Germinal center (tissue), 1 donor: ENCODE measurements at regions not wholly inside any gene's neighbourhood (a gene's known extent, or its start where the extent isn't known, plus 50 kb on each side); places are given as distances from the start of the nearest gene placed in this dataset.
"Not testable (repeated sequence)": the region's sequence is repeated elsewhere in the genome, so short reads cannot be mapped to it uniquely, and the experiment has no call there.

ENCODE experiments used
- DNase-seq: peaks from one replicate; pipeline ENCODE4 v3.0.0; 2012; ENCODE audit warnings: mixed read lengths, low spot score

DNA sequence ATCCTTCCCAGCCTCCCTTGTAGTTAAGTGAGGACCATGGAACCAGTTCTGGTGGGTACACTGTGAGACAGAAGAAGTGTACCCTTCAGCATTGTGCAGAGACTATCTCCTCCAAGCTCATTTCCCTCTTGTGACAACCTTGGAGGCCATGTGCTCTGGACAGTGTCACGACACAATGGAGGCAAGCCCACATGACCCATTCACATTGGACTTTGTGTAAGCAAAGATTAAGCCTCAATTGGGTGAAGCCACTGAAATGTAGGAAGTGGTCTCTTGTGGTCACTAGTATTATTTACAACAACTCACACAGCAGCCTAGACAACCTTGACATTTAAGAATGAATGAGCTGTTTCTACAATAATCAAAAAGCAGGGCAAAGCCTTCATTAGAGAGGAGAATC, 124.2 kb downstream of the INHBA start:
- DNase-seq, result no peak

DNA sequence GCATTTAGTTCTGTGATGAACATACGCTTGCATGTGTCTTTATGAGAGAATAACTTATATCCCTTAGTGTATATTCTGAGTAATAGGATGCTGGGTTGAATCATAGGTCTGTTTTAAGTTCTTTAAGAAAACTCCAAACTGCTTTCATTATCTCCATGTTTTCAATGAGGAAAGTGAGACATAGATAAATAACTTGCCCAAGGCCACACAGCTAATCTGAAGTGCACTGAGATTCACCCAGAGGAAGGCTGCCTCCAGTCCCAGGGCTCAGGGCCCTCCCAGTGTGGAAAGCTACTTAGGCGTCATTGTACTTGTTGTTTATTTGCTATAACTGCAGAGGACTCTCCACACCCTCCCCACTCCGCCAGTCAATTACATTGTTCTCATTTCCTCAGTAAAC, 126.7 kb downstream of the INHBA start:
- DNase-seq, result no peak

DNA sequence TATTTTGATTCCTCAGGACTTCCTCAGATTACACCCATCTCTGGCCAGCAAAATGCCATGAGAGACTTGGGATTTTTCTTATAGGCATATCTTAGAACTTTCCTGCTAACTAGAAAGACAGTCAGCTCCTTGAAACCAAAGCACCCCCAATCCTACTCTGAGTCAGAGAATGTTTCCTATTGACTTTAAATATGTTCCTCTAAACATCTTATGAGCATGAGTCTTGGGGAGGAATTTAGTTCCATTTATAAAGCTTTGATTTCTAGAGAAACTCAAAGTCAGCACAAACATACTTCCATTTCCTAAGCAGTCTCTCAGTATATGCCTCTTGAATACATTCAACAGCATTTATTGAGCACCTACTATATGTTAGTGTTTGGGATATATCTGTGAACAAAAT, 128.5 kb downstream of the INHBA start:
- no peak for DNase-seq

DNA sequence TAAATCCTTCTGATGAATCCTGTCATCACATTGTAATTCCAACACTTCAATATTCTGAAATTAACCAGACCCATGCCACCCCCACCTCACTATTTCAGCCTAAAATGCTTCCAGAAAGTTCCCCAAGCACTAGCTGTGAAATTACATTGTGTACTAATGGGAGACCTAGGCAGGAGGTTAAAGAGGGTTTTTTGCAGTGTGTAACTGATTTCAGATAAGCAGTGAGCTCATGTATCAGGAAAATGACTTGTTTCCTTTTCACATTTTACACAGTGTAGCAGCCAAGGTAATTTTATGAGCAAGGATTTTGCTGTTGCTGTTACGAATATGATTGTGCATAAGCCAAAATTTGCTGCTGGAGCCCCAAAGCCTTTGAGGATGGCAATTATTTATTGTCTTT, 129.0 kb downstream of the INHBA start:
- no peak for DNase-seq

DNA sequence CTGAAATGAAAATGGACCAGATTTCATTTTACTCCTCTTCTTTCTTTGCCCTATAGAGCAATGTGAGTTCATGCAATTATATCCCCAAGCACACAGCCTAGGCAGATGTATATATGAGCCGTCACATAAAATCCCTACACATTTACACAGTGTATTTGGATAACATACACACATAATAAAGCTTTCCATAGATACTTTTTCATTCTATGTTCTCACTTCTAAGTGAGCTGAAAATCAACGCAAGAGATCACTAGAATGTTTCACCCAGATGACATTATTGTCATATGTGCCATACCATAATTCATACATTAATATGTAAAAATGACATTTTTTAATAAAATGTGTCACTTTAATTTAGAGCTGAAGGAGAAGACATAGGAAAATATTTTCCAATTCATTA, 129.4 kb downstream of the INHBA start:
- DNase-seq, result no peak

DNA sequence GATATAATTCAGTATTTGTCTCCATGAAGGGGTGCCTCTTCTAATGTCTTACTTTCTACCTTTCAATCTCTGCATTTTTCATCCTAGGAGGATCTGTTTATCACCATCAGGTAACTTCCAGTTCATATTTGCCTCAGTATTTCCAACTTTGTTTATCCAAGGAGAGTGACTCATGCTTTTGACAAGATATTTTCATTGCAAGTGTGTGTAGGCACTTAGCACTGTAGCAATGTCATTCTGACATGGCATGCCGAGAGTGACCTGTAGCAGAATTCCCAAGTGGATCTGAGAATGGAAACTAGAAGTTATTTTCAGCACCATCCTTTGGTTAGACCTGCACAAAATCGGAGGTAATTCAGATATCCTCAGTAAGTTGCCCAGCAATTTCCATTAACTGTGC, 129.9 kb downstream of the INHBA start:
- no peak for DNase-seq

DNA sequence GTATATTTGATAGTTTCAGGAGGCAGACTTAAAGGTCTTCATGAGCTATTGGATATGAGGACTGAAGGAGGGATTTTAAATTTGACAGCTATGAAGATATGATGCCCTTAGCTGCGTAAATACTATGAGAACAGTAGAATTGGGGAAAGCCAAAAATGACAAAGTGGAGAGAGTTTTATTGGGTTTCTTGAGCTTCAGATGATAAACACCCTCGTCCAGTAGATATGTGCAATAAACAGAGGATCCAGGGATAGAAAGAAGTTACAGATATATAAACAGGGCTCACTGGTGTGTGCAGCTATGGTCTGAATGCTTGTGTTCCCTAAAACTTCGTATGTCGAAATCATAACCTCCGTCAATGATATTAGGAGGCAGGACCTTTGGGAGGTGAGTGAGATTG, 131.3 kb downstream of the INHBA start:
- no peak for DNase-seq

DNA sequence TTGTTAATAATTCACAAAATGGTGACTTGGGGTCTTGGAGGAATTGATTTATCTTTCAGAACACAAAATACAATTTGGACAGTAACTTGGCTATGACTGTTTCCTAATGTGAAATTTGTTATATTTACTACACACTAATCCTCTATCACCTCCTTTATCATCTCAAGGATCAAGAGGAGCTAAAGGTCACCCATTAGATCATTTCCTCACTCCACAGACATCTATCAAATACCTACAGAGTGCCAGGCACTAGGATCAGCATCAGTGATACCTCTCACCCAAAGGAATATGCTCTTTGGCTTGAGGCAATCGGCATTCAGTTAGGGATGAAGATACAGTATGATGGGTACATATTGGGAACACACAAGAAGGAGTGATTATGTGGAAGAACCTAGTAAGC, 132.1 kb downstream of the INHBA start:
- no peak for DNase-seq

DNA sequence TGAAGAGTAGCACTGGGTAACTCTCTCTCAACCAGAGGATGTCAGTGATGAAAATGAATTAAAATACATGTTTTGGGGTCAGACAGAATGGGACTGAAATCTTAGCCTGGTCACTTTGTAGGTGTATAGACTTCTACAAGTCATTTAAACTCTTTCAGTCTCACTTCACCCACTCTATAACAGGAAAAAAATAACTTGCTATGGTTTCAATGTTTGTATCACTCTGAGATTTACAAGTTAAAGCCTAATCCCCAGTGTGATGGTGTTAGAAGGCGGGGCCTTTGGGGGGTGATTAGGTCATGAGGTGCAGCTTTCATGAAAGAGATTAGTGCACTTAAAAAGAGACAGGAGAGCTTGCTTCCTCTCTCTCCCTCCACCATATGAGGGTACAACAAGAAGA, 134.8 kb downstream of the INHBA start:
- no peak for DNase-seq

DNA sequence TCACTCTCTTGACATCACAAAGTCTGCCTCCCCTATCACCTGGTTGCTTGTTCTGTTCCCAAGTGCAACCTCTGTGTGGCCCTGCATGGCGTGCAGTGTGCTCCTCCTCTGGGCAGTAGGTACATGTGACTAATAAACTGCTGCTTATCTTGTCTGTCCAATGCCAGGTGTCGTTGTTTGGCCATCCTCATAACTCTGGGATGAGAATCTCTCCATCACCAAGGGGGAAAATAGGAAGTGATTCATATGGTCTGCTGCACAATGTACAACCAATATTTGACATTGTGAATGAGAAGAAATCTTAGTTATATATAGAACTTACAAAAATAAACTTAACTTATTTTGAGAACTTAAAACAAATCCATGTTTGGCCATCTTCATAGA, 135.2 kb downstream of the INHBA start:
- DNase-seq, result no peak

DNA sequence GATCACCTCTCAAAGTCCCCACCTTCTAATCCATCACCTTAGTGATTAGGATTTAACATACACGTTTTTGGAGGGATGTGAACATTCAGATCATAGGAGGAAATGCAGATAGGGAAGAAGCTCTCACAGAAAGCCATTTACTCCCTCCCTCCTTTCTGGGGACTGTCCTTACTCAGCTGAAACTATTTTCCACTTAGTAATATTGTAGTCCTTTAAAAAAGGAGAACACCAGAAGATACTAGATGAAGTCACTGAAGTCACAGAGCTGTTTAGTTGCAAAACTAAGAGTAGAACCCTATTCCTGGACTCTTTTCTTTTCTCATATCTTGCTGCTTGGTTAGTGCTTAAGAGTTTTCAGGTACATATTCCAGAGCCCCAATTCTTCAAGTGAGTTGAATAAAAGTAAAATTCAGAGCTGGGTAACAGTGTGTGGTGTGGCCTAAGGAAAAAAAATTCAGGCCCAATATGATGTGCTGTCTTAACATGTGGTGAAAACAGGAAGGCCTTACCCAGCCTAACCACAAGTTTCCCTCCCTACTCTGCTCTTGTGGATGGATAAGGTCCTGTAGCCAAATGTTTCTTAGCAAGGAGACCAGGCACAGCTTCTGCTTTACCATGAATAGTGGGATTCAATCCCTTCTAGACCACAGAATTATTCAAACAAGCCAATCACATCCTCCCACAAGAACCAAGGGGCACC, 135.7 kb downstream of the INHBA start:
- DNase-seq, result no peak

DNA sequence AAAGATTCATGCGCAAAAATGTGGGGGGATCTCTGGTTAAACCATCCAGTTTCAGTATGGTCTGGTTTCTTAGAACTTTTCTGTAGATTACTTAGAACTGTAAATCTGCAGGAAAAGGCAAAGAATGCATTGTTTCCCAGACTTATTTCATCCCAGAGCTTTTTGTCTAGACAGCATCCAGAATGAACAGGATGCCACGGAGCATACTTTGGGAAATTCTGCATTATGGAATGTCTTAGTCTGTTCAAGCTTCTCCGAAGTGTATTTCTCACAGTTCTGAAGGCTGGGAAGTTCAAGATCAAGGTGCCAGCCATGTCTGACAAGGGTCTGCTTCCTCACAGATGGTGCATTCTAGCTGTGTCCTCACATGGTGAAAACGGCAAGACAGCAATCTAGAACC, 136.3 kb downstream of the INHBA start:
- DNase-seq, result no peak

DNA sequence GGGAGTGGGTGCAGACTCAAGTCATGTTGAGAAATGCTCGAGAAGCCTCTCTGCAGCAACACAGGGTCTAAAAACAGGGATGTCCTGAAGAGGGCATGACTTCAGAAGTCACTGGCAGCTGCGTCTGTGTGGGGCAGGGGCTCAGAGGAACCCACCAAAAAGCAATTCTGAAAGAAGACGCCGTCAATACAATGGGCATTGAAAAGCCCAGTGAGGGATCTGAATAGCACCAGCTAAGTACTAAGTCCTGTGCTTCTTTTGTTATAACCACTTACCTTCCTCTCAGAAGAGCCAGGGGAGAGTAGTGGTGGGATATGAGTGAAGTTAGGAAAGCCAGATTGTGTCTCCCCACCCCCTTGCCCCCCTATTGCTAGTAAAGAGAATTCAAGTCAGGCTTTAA, 137.2 kb downstream of the INHBA start:
- no peak for DNase-seq

DNA sequence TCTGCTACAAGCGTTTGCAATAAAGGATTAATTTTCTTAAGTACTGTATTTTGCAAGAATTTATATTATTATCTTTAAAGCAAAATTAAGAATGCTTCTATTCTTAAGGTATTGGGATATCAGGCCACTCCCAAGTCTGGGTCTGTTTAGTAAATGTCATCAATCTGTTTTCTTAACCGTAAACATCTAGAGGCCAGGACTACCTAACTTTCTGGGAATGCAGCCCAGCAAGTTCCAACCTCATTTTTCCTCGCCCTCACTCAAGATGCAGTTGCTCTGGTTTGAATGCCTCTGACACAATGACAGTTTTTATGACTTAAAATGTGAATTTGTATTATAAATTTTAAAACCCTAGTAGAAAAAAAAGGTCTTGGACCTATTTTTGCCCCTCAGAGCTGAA, 143.5 kb downstream of the INHBA start:
- no peak for DNase-seq

DNA sequence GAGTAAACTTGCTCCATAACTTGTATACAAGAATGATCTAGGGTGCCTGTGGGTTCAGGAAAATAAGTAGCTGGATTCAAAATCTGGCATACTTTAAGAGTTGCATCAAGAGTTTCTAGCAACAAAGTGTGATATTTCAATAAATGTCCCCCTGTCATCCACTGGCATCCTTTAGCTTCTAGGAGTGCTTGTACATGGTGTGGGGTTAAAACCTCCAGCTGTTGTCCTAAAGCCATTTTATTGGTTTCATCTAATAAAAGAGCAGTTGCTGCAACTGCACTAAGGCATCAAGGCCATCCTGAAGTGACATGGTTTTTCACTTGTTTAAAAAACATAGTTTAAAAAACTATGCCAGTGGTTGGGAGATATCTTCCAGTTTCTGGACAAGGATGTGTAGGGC, 148.4 kb downstream of the INHBA start:
- DNase-seq, result no peak

DNA sequence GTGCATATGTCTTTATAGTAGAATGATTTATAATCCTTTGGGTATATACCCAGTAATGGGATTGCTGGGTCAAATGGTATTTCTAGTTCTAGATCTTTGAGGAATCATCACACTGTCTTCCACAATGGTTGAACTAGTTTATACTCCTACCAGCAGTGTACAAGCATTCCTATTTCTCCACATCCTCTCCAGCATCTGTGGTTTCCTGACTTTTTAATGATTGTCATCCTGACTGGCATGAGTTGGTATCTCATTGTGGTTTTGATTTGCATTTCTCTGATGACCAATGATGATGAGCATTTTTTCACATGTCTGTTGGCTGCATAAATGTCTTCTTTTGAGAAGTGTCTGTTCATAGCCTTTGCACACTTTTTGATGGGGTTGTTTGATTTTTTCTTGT, 152.8 kb downstream of the INHBA start:
- DNase-seq, result not testable (repeated sequence)

DNA sequence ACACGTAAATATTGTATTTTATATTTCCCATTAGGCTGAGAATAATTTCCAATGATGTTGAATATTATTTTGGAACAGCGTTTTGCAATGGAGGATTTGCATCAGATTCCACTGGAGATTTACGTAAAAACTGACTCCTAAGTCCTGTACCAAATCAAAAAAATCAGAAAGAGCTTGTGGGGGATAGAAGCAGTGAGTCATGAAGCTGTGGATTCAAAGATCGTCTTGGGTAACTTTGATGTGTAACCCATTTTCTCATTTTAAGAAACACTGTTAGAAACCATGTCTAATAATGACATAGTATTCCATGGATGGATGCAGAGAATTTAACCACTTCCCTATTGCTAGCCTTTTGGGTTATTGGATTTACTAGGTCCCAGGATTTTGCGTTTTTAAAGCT, 158.6 kb downstream of the INHBA start:
- no peak for DNase-seq

DNA sequence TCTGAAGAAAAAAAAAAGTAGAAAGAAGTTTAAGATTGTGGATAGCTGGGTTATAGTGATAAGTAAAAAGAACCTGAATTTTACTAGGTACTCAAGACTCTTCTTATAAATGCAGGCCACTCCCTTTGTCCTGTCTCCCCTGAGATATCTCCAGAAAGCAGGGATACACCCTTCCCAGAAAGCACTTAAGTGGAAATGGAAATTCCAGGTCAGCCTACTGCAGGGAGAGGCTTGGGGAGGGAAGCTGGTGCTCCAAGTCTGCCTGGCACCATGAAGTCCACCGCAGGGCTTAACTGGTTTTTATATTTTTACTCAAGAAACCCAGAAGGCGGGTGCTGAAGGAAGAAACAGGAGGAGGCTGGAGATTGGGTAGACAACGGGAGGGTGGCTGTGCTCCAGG, 162.3 kb downstream of the INHBA start:
- no peak for DNase-seq

DNA sequence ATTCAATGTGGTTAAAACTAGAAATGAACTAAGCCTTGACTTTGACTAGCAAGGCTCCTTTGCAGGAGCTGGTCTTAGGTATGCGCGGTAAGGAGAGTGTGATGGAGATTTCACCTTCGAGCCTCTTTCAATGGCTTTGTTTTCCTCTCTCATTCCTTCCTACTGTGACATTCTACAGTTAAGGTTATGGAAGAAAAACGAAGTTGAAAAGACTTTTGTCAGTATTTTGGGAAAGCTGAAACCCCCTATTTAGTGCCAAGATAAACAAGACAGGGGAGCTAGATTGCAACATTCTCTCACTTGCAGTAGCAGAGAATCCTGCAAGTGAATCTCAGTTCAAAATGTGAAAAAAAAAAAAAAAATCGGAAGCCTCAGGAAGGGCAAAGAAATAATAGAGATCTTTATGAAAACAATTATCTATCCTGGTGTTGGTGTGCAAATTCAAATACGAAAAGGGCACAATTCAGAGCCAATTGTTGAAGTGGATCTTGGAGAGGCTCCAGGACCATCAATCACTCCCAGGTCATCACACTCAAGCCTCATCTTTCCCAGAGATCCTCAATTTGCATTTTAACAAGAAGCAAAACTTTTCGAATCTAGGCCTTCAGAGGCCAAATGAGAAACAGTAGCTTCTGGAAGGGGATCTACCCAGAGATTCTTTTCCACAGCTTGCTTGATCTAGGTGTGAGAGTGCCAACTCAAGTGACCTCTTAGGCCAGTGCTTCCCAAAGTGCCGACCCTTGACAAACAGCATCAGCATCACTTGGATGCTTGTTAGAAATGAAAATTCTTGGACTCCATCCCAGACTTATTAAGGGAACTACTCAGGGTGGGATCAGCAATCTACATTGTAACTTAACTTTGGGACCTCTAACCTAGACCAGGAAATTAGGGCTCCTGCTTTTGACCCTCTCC, 163.8 kb downstream of the INHBA start:
- no peak for DNase-seq

DNA sequence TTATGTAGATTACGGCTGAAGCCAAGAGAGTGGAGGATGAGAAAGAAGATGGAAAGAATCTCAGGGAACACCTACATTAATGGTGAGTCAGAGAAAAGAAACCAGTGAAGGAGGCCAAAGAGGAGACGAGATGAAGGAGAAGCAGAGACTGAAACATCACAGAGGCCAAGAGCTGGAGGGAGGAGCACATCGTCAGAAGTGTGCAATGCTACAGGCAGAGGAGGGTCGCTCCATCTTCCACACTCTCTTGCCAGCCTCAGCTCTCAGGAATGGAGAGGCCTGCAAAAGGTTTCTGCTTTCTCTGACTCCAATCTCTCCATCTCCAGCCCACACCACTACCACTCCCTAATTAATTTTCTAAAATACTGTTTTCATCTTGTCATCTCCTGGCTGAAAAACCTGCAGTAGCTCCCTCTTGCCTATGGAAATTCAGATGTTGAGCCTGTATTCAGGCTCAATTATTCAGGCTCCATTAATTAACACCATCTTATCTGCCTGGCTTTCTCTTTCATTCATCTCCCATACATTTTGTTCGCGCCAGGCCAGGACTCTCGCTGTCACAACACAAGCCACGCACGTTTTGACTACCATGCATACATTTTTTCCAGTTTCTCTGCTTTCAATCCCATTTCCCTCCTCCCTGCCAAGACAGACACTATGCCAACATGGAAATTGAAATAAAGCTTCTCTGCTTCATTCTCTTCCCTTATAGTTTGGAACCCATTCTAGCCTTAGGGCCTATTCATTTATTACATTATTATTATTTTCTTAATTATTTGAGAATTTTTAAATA, 165.8 kb downstream of the INHBA start:
- DNase-seq, result no peak

DNA sequence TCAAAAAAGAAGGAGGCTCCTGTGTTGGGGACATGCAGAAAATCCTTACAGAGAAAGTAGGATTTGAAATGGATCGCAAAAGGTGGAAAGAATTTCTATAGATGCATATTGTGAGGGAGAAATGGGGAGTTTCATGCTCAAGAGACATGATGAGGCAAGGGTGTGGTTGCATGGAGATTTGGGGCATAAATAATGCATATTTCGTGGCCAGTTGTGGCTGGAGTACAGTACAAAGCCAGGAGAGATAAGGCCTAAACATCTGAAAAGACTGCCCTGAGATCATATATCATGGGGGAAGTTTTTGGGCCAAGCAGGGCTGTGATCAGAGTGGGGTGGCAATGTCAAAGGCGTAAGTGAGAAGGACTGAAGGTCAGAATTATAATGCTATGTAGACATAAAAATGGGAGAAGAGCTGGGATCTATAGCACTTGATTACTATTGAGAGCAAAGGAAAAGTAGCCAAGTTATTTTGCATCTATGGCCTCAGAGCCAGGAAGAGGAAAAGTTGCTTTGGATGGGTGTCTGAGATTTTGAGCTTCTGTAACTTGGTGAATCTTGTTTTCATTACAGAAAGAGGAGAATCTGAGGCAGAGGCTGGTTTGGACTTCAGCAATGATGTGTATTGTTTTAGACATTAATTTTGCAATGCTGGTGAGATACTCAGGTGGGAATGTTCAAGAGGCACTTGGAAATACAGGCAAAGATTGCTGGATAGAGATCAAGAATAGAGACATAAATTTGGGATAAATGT, 166.6 kb downstream of the INHBA start:
- DNase-seq, result no peak

DNA sequence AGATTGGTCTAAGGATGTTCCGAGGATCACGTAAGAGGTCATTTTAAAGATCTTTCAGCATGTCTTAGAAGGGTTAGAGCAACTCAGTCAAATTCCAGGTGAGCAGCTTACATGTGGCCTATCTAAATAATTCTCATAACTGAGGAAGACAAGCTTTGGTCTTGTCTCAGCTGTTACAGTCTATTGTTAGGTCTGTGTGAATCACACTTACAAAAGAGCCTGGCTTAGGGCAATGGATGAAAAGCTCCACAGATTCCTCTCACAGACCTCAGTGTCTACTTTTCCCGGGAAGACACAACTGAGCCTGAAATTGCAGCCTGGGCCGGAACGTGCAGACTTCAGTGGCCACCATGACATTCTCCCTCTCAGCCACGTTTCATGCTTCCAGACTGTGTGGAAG, 173.1 kb downstream of the INHBA start:
- no peak for DNase-seq
